Activated CD8-positive, alpha-beta memory T cell treated with anti-CD3 and anti-CD28 coated beads, Interleukin-2, amount 50 U/mL, for 48 hours (primary cell): ENCODE measurements at regions not wholly inside any gene's neighbourhood (a gene's known extent, or its start where the extent isn't known, plus 50 kb on each side); places are given as distances from the start of the nearest gene placed in this dataset.

Experiments
- DNase-seq: peaks from one replicate; pipeline ENCODE4 v3.0.0-alpha.2; 2020

GRCh38 chr13:84686458-84686857 lies 804.2 kb upstream of the SLITRK1 start:
- no peak for DNase-seq

- DNase-seq, result no peak
Measured at GRCh38 chr13:84684804-84685203, 802.5 kb upstream of the SLITRK1 start.

- no peak for DNase-seq
Measured at GRCh38 chr13:84684048-84684662, 801.9 kb upstream of the SLITRK1 start.

GRCh38 chr13:84683448-84683847 lies 801.2 kb upstream of the SLITRK1 start:
- no peak for DNase-seq

- DNase-seq, result no peak
Measured at GRCh38 chr13:84677836-84678235, 795.6 kb upstream of the SLITRK1 start.

GRCh38 chr13:84672616-84673015 lies 790.3 kb upstream of the SLITRK1 start:
- DNase-seq, result no peak

GRCh38 chr13:84670245-84670644 lies 788.0 kb upstream of the SLITRK1 start:
- DNase-seq, result no peak

GRCh38 chr13:84668637-84669036 lies 786.4 kb upstream of the SLITRK1 start:
- no peak for DNase-seq

GRCh38 chr13:84662491-84662890 lies 780.2 kb upstream of the SLITRK1 start:
- no peak for DNase-seq

- DNase-seq, result no peak
Measured at GRCh38 chr13:84661718-84662117, 779.4 kb upstream of the SLITRK1 start.

- DNase-seq, result no peak
Measured at GRCh38 chr13:84659359-84659661, 777.0 kb upstream of the SLITRK1 start.

- DNase-seq, result no peak
Measured at GRCh38 chr13:84658491-84659358, 776.5 kb upstream of the SLITRK1 start.

- no peak for DNase-seq
Measured at GRCh38 chr13:84655677-84656076, 773.4 kb upstream of the SLITRK1 start.

- no peak for DNase-seq
Measured at GRCh38 chr13:84654654-84655275, 772.5 kb upstream of the SLITRK1 start.

GRCh38 chr13:84653915-84654534 lies 771.8 kb upstream of the SLITRK1 start:
- no peak for DNase-seq

- no peak for DNase-seq
Measured at GRCh38 chr13:84651705-84652104, 769.4 kb upstream of the SLITRK1 start.

GRCh38 chr13:84651288-84651687 lies 769.0 kb upstream of the SLITRK1 start:
- no peak for DNase-seq

GRCh38 chr13:84649853-84650252 lies 767.6 kb upstream of the SLITRK1 start:
- no peak for DNase-seq

- no peak for DNase-seq
Measured at GRCh38 chr13:84648069-84648640, 765.9 kb upstream of the SLITRK1 start.

- no peak for DNase-seq
Measured at GRCh38 chr13:84646957-84647356, 764.7 kb upstream of the SLITRK1 start.

GRCh38 chr13:84645196-84646012 lies 763.1 kb upstream of the SLITRK1 start:
- DNase-seq, result no peak

- no peak for DNase-seq
Measured at GRCh38 chr13:84641491-84641890, 759.2 kb upstream of the SLITRK1 start.
